Hepatocyte (in vitro differentiated cells): ENCODE measurements at regions not wholly inside any gene's neighbourhood (a gene's known extent, or its start where the extent isn't known, plus 50 kb on each side); places are given as distances from the start of the nearest gene placed in this dataset.

Source experiments
- DNase-seq: peaks from one replicate; pipeline ENCODE4 v3.0.0-alpha.2; 2016; ENCODE audit warnings: low spot score
- H2AFZ ChIP-seq: fragments of 200-600 bp; sonication (generic); 2 replicates; pipeline ENCODE4 v1.6.0; 2016; ENCODE audit warnings: antibody characterized with exemption, mild to moderate bottlenecking
- H3K27ac ChIP-seq: fragments of 200-600 bp; sonication (generic); 2 replicates; pipeline ENCODE4 v1.5.1; 2016; ENCODE audit warnings: mild to moderate bottlenecking
- H3K27me3 ChIP-seq: fragments of 200-600 bp; sonication (generic); 2 replicates; pipeline ENCODE4 v1.6.1; 2016
- H3K36me3 ChIP-seq: fragments of 200-600 bp; sonication (generic); replicated peaks from 2 replicates; pipeline ENCODE4 v1.5.1; 2016; ENCODE audit warnings: low read depth; ENCODE audit not compliant: insufficient read depth
- H3K4me1 ChIP-seq: fragments of 200-600 bp; sonication (generic); 2 replicates; pipeline ENCODE4 v1.5.1; 2016; ENCODE audit warnings: mild to moderate bottlenecking, moderate library complexity; ENCODE audit not compliant: insufficient read depth
- H3K4me2 ChIP-seq: fragments of 200-600 bp; sonication (generic); 2 replicates; pipeline ENCODE4 v1.6.0; 2016
- H3K4me3 ChIP-seq: fragments of 200-600 bp; sonication (generic); 2 replicates; pipeline ENCODE4 v1.5.1; 2016; ENCODE audit warnings: mild to moderate bottlenecking
- H3K79me2 ChIP-seq: fragments of 200-600 bp; sonication (generic); 2 replicates; pipeline ENCODE4 v1.6.0; 2017; ENCODE audit warnings: mild to moderate bottlenecking
- H3K9me2 ChIP-seq: fragments of 200-600 bp; sonication (generic); replicated peaks from 2 replicates; pipeline ENCODE4 v1.6.0; 2017; ENCODE audit warnings: mild to moderate bottlenecking; ENCODE audit not compliant: insufficient read depth
- H3K9me3 ChIP-seq: fragments of 200-600 bp; sonication (generic); 2 replicates; pipeline ENCODE4 v1.5.1; 2016; ENCODE audit warnings: low read depth, mild to moderate bottlenecking
- H4K20me1 ChIP-seq: fragments of 200-600 bp; sonication (generic); 2 replicates; pipeline ENCODE4 v1.6.0; 2016; ENCODE audit warnings: mild to moderate bottlenecking; ENCODE audit not compliant: insufficient read depth, poor library complexity, severe bottlenecking
- CTCF ChIP-seq: fragments of 200-600 bp; sonication (generic); IDR thresholded peaks from 2 replicates; pipeline ENCODE4 v1.5.1; 2016; ENCODE audit warnings: antibody characterized with exemption, mild to moderate bottlenecking; ENCODE audit not compliant: poor library complexity
- EZH2 ChIP-seq: fragments of 200-600 bp; sonication (generic); IDR thresholded peaks from 2 replicates; pipeline ENCODE4 v1.6.1; 2016; ENCODE audit warnings: antibody characterized with exemption, mild to moderate bottlenecking, borderline replicate concordance
- EZH2phosphoT487 ChIP-seq: fragments of 200-600 bp; sonication (generic); IDR thresholded peaks from one replicate; pipeline ENCODE4 v1.6.1; 2018; ENCODE audit warnings: antibody characterized with exemption, mild to moderate bottlenecking, low read depth, moderate library complexity; ENCODE audit not compliant: unreplicated experiment, severe bottlenecking
- WGBS: methylation state at CpG from one replicate; pipeline ENCODE4 v1.1.6; 2016; ENCODE audit warnings: low lambda C conversion rate; ENCODE audit errors: missing lambda C conversion rate; 5-methylcytosine and 5-hydroxymethylcytosine counted together

- no peak for TF ChIP-seq CTCF
- no peak for TF ChIP-seq EZH2phosphoT487
- Histone ChIP-seq H3K36me3 (no peaks in the 10 kb centered on the region), H4K20me1 (no peaks in the 10 kb centered on the region), H3K27ac (no peak overlapping the region), H3K79me2 (no peaks in the 10 kb centered on the region), H3K4me2 (no peak overlapping the region), H3K4me3 (no peak overlapping the region), H3K27me3 (no peaks in the 10 kb centered on the region), H2AFZ (no peak overlapping the region), H3K4me1 (peaks cover 7% of the 10 kb centered on the region), H3K9me2 (no peaks in the 10 kb centered on the region), H3K9me3 (no peaks in the 10 kb centered on the region)
- peak; percentile 23 for DNase-seq
- 86% methylated on average over 15 of the region's 15 CpGs for WGBS
These were observed 200.0 kb upstream of the UBE2E2 start for GRCh38 chr3:23002836-23003732.

- H3K4me1 ChIP-seq = peaks cover 7% of the 10 kb centered on the region
- no peaks in the 10 kb centered on the region for H3K9me3 ChIP-seq
- H3K4me3 ChIP-seq = no peak overlapping the region
- DNase-seq = no peak
- no peaks in the 10 kb centered on the region for H3K27me3 ChIP-seq
- WGBS = 95% methylated on average over 4 of the region's 4 CpGs
- H3K36me3 ChIP-seq = no peaks in the 10 kb centered on the region
- no peaks in the 10 kb centered on the region for H4K20me1 ChIP-seq
- no peaks in the 10 kb centered on the region for H3K79me2 ChIP-seq
- no peak overlapping the region for H2AFZ ChIP-seq
- H3K27ac ChIP-seq = no peak overlapping the region
- TF ChIP-seq CTCF (no peak), EZH2phosphoT487 (no peak), EZH2 (no peak)
- no peak overlapping the region for H3K4me2 ChIP-seq
- no peaks in the 10 kb centered on the region for H3K9me2 ChIP-seq
These were observed 199.4 kb upstream of the UBE2E2 start for GRCh38 chr3:23003733-23004046.

- WGBS = 67% methylated on average over 5 of the region's 5 CpGs
- Histone ChIP-seq H3K9me3 (no peaks in the 10 kb centered on the region), H3K4me3 (no peak overlapping the region), H3K4me2 (no peak overlapping the region), H2AFZ (no peak overlapping the region), H3K9me2 (no peaks in the 10 kb centered on the region), H3K4me1 (peaks cover 7% of the 10 kb centered on the region), H3K79me2 (no peaks in the 10 kb centered on the region), H3K27ac (peak overlapping the region; percentile 87), H3K36me3 (no peaks in the 10 kb centered on the region), H3K27me3 (no peaks in the 10 kb centered on the region), H4K20me1 (no peaks in the 10 kb centered on the region)
- TF ChIP-seq EZH2phosphoT487 (no peak), EZH2 (no peak), CTCF (no peak)
- peak; percentile 66 for DNase-seq
These were observed 198.2 kb upstream of the UBE2E2 start for GRCh38 chr3:23004971-23005370.
